IPS-18a (cell line): ENCODE measurements at regions not wholly inside any gene's neighbourhood (a gene's known extent, or its start where the extent isn't known, plus 50 kb on each side); places are given as distances from the start of the nearest gene placed in this dataset.

Experiments used
- H3K27ac ChIP-seq: one replicate; pipeline ENCODE4 v1.5.1; 2013; ENCODE audit warnings: low read length
- H3K27me3 ChIP-seq: one replicate; pipeline ENCODE4 v1.6.1; 2013; ENCODE audit warnings: mild to moderate bottlenecking, low read length; ENCODE audit not compliant: control insufficient read depth, insufficient read depth
- H3K36me3 ChIP-seq: one replicate; pipeline ENCODE4 v1.6.1; 2013; ENCODE audit warnings: low read depth, low read length; ENCODE audit not compliant: control insufficient read depth
- H3K4me1 ChIP-seq: one replicate; pipeline ENCODE4 v1.6.1; 2013; ENCODE audit warnings: low read depth, low read length; ENCODE audit not compliant: control insufficient read depth
- H3K4me3 ChIP-seq: one replicate; pipeline ENCODE4 v1.5.1; 2013; ENCODE audit warnings: low read length
- H3K9ac ChIP-seq: one replicate; pipeline ENCODE4 v1.6.1; 2013; ENCODE audit warnings: mild to moderate bottlenecking, low read length, moderate library complexity
- H3K9me3 ChIP-seq: one replicate; pipeline ENCODE4 v1.6.1; 2013; ENCODE audit warnings: low read depth, low read length; ENCODE audit not compliant: control insufficient read depth

DNA sequence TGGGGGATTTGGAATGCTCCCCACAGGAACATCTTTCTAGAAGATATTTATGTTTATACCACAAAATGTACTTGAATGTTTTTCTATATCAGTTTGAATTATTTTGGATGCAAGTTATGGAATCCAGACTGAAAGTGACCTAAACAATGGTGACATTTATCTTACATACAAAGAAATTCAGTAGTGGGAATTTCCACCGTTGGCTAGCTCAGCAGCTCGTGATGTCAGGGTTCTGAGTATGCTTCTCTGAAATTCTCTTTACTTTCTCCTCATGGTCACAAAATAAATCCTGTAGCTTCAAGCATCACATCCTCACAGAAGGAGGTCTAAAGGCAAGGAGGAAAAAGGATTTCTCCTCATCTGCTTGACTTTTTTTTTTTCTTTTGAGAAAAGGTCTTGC is 105.3 kb downstream of the AKAIN1 start:
- H3K27me3 ChIP-seq, result no peaks in the 10 kb centered on the region

DNA sequence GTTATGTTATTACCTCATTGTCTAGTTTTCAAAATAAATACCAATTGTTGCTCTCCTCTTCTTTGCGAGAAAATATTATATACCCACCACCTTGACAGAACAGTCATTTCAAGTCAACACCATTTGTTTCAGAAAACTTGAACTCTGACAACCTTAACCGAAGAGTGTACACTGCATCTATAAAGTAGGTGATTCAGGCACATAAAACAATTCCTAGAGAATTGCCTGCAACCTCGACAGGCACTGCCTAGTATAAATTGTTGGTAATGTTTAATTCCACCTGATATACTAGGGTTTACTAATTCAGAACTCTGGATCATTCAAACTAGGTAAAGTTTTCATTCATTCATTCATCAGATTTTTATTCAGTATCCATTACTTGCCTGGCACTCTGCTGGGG is 121.8 kb downstream of the AKAIN1 start:
- H3K27ac ChIP-seq, result no peak overlapping the region
- H3K9ac ChIP-seq, result no peak overlapping the region
- no peaks in the 10 kb centered on the region for H3K27me3 ChIP-seq

More for the DNA sequence above, 105.3 kb downstream of the AKAIN1 start:
- H3K9ac ChIP-seq, result no peak overlapping the region
- H3K4me3 ChIP-seq, result no peak overlapping the region
- H3K27ac ChIP-seq, result no peak overlapping the region
- H3K4me1 ChIP-seq, result peaks cover 3% of the 10 kb centered on the region
- H3K9me3 ChIP-seq, result peaks cover 2% of the 10 kb centered on the region
- H3K36me3 ChIP-seq, result no peaks in the 10 kb centered on the region

DNA sequence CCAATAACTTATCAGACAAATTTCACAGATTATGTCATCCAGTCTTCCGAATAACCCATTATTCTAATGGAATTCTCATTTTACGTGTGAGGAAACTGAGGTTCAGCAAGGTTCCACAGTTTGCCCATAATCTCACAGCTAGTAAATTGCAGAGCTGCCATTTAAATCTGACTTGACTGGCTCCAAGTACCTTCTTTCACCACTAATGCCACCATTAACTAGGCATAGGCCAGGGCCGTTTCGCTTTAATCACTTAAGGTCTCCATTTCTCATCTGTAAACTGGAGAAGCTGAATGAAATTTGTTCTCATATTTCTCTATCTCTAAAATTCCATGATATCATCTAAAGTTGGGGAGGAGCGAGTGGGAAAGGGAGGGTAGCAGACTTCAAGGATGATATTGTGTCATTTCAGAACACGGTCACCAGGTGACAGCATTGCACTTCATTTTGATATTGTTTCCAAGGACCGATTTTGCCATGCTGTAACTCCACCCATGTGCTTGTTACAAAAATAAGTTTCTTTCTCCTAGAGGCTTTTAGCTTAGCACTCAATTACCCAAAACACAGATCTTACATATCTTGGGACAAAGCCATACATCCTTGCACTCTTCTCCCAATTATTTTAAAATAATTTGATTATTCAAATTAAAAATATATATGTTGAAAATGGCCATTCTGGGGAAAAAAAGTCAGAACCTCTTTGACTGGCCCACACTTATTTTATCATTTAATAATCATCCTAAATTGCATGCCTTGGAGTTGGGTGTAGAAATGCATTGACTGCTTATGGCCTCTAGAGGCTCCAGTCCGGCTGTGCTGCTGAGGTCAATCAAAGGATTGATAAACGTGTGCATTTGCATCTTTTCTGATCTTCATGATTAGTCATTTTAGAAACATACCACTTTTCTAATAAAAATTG is 123.8 kb downstream of the AKAIN1 start:
- no peaks in the 10 kb centered on the region for H3K4me1 ChIP-seq

More for the DNA sequence above, 121.8 kb downstream of the AKAIN1 start:
- Histone ChIP-seq H3K4me1 (no peaks in the 10 kb centered on the region), H3K4me3 (no peak overlapping the region), H3K36me3 (no peaks in the 10 kb centered on the region), H3K9me3 (no peaks in the 10 kb centered on the region)

DNA sequence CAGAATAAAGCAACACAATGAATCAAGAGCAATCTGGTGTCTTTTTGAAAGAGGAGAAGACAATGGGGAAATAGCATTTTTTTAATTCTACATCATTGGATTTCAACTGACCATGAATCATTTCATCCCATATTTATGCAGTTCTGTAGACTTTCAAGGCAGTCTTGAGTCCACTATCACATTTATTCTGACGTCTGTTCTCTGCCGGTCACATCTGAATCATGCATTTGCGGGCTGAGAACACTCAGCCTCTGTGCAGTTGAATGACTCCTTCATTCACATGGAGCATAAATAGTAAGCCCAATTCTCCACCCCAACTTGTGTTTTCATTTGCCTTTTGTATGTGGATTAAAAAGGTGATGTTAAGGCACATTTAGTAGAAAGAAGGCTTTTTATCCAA is 128.2 kb downstream of the AKAIN1 start:
- no peaks in the 10 kb centered on the region for H3K36me3 ChIP-seq
- H3K9ac ChIP-seq, result no peak overlapping the region
- H3K4me1 ChIP-seq, result no peaks in the 10 kb centered on the region
- H3K27me3 ChIP-seq, result no peaks in the 10 kb centered on the region
- H3K27ac ChIP-seq, result no peak overlapping the region
- H3K9me3 ChIP-seq, result no peaks in the 10 kb centered on the region
- no peak overlapping the region for H3K4me3 ChIP-seq

More for the DNA sequence above, 123.8 kb downstream of the AKAIN1 start:
- Histone ChIP-seq H3K4me3 (no peak overlapping the region), H3K9ac (no peak overlapping the region), H3K9me3 (no peaks in the 10 kb centered on the region), H3K36me3 (no peaks in the 10 kb centered on the region), H3K27me3 (no peaks in the 10 kb centered on the region), H3K27ac (no peak overlapping the region)

DNA sequence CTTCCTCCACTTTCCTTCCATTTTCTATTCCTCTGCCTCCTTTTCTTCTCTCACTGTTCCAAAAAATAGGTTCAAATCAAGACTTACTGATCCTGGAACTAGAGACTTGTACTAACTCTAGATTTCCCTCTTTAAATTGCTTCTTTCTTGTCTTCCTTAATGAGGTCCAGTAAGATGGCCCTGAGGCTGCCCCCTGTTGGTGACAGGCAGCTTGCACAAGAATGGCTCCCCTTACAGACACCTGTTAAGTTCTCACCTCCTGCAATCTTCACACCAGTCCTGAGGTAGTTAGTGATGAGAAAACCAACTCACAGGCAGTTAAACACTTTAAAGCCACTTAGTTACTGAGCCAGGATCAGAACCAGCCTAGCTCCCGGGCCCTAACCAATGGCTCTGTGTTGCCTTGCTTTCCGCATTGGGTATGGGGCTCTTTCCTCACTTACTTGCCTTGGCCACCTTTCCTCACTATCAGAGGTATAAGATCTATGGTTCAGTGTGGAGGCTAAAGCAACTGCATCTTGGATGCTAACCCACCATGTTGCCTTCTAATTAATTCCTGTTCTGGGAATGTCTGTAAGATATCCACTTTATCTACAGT is 130.6 kb downstream of the AKAIN1 start:
- Histone ChIP-seq H3K27me3 (no peaks in the 10 kb centered on the region), H3K36me3 (no peaks in the 10 kb centered on the region), H3K4me3 (no peak overlapping the region), H3K27ac (no peak overlapping the region), H3K4me1 (no peaks in the 10 kb centered on the region), H3K9ac (no peak overlapping the region), H3K9me3 (no peaks in the 10 kb centered on the region)

DNA sequence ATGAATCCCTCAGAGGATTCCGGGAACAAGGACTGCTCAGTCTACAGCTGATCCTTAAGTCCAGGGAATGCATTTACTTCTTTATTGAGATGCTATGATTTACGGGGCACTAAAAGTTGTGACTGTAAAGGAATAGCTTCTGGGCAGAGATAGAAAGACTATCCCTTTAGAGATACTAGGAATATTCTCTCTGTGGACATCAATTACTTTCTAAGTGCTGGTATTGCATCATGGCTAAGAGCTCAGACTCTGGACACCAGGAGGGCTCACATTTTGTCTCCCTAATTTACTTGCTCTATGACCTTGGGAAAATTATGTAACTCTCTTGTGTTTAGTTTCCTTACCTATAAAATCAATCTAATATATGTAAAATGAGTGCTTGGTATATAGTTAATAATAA is 131.4 kb downstream of the AKAIN1 start:
- Histone ChIP-seq H3K4me1 (no peaks in the 10 kb centered on the region), H3K27ac (no peak overlapping the region), H3K36me3 (no peaks in the 10 kb centered on the region), H3K9ac (no peak overlapping the region), H3K4me3 (no peak overlapping the region), H3K9me3 (no peaks in the 10 kb centered on the region), H3K27me3 (no peaks in the 10 kb centered on the region)

DNA sequence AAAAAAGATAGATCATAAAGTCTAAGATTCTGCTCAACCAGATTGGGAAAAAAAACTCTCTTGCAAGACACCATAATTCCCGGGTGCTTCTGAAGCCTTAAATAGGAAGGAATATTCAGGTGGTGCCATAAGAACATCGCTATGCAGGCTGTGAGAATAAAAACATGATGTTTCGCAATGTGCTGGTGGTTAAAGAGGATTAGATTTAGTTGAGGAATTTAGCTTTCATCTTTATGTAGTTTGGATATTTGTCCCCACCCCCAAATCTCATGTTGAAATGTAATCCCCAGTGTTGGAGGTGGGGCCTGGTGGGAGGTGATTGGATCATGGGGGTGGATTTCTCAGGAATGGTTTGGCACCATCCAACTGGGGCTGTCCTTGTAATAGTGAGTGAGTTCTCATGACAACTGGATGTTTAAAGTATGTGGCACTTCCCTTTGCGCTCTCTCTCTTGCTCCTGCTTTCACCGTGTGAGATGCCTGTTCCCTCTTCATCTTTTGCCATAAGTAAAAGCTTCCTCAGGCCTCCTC is 132.2 kb downstream of the AKAIN1 start:
- H3K4me3 ChIP-seq, result no peak overlapping the region
- no peaks in the 10 kb centered on the region for H3K36me3 ChIP-seq
- no peak overlapping the region for H3K27ac ChIP-seq
- H3K9me3 ChIP-seq, result no peaks in the 10 kb centered on the region
- no peaks in the 10 kb centered on the region for H3K4me1 ChIP-seq
- H3K27me3 ChIP-seq, result no peaks in the 10 kb centered on the region
- H3K9ac ChIP-seq, result no peak overlapping the region

DNA sequence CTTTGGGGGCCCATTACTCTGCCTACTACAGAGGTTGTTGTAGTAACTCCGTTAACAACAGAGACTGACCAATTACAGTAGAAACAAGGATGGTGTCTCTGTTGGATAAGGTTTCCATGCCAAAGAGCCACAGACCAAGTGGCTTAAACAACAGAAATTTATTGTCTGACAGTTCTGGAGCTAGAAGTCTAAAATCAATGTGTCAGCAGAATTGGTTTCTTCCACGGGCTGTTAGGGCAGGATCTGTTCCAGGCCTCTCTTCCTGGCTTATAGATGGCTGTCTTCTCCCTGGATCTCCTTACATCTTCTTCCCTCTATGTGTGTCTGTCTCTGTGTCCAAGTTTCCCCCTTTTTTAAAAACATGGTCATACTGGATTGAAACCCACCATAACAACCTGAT is 135.3 kb downstream of the AKAIN1 start:
- Histone ChIP-seq H3K27ac (no peak overlapping the region), H3K36me3 (no peaks in the 10 kb centered on the region), H3K4me1 (no peaks in the 10 kb centered on the region), H3K4me3 (no peak overlapping the region), H3K27me3 (no peaks in the 10 kb centered on the region), H3K9ac (no peak overlapping the region), H3K9me3 (no peaks in the 10 kb centered on the region)

DNA sequence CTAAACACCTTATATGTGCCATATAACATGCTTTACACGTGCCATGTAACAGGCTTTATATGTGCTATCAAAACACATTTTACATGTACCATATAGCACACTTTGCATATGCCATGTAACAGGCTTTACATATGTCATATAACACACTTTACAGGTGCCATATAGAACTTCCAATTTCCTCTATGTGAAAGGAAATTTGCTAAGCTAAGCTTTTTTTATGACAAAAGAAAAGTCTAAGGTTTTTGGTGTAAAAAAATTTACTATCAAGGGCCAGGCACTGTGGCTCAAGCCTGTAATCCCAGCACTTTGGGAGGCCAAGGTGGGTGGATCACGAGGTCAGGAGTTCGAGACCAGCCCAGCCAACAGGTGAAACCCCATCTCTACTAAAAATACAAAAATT is 136.5 kb downstream of the AKAIN1 start:
- Histone ChIP-seq H3K9me3 (no peaks in the 10 kb centered on the region), H3K27ac (no peak overlapping the region)

DNA sequence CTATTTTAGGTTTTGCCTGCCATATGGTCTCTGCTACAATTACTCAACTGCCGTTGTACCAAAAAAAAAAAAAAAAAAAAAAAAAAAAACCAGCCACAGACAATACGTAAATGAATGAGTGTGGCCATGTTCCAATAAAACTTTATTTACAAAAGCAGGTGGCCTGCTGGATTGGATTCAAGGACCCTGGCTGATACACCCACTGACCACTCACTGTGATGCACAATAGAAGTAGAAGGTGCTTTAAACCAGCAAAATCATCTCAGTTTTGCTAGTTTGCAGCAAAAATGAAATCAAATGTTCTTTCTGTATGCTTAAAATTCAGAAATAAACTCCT is 137.4 kb downstream of the AKAIN1 start:
- Histone ChIP-seq H3K36me3 (no peaks in the 10 kb centered on the region), H3K27ac (no peak overlapping the region), H3K9me3 (no peaks in the 10 kb centered on the region), H3K9ac (no peak overlapping the region), H3K27me3 (no peaks in the 10 kb centered on the region), H3K4me3 (no peak overlapping the region), H3K4me1 (no peaks in the 10 kb centered on the region)

More for the DNA sequence above, 136.5 kb downstream of the AKAIN1 start:
- Histone ChIP-seq H3K9ac (no peak overlapping the region), H3K27me3 (no peaks in the 10 kb centered on the region), H3K4me1 (no peaks in the 10 kb centered on the region), H3K4me3 (no peak overlapping the region), H3K36me3 (no peaks in the 10 kb centered on the region)

DNA sequence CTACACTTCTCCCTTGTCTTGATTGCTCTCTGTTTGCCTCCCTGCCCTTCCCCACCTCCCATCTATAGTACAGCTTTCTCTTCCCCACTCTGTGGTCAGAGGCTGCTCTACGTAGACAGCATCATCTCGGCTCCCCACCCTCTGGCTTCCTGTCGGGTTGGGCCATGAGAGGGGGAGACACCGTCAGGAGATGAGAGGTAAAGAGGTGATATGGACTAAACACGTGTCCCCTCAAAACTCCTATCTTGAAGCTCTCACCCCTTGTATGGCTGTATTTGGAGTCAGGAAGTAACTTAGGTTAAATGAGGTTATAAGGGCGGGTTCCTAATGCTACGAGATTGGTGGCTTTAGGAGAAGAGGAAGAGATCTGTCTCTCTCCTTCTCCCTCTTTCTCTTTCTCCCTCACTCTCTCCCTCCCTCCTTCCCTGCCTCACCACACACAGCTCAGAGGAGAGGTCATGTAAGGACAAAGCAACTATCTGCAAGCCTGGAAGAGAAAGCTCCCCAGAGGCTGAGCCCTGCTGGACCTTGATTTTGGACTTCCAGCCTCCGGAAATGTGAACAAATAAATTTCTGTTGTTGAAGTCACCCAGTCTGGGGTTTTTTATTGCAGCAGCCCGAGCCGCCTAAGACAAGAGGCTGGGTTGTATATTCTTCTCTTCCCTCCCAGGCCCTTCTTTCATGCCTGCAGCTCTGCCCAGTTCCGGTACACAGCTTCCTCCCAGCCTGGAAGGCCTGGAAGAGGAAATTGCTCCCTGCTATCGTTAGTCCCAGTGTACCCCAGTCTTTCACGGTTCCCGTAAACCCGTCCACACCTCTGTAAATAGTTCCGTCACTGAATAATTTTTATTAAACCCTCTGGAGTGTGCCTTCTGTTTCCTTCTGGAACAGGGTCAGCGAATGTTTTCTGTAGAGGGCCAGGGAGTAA is 138.0 kb downstream of the AKAIN1 start:
- Histone ChIP-seq H3K9ac (no peak overlapping the region), H3K9me3 (no peaks in the 10 kb centered on the region), H3K27ac (no peak overlapping the region), H3K36me3 (no peaks in the 10 kb centered on the region), H3K4me1 (no peaks in the 10 kb centered on the region), H3K4me3 (no peak overlapping the region), H3K27me3 (no peaks in the 10 kb centered on the region)
